ENCODE measurements at regions not wholly inside any gene's neighbourhood (a gene's known extent, or its start where the extent isn't known, plus 50 kb on each side); places are given as distances from the start of the nearest gene placed in this dataset.

- no peaks in the 10 kb centered on the region for H3K27me3 ChIP-seq (replicated peaks in 1 of 7)
- H3K9me3 ChIP-seq = no peaks in the 10 kb centered on the region
- intact Hi-C loops (cut with DNase I; ENCODE audit: low total_unique reads) = no loop called here
- no peak for DNase-seq
- no peaks in the 10 kb centered on the region for H3K36me3 ChIP-seq
- H3K27ac ChIP-seq = no peak overlapping the region
- no peaks in the 10 kb centered on the region for H3K4me1 ChIP-seq
- WGBS, 5 donors = 86 to 92% (median 87%) methylated on average over 4 of the region's 4 CpGs
- TF ChIP-seq CTCF (IDR thresholded peaks at IDR 0.05 in 8 of 11, conservative IDR thresholded peaks at IDR 0.05 in 3 of 11) (no peak), POLR2A (IDR thresholded peaks at IDR 0.05) (no peak), POLR2AphosphoS5 (IDR thresholded peaks at IDR 0.05) (no peak)
- H3K4me3 ChIP-seq = no peak overlapping the region
Measured at GRCh38 chr2:6113786-6114185, 421.6 kb downstream of the SOX11 start.

- H3K27ac ChIP-seq = no peak overlapping the region
- TF ChIP-seq CTCF (IDR thresholded peaks at IDR 0.05 in 8 of 11, conservative IDR thresholded peaks at IDR 0.05 in 3 of 11) (no peak), POLR2A (IDR thresholded peaks at IDR 0.05) (no peak), POLR2AphosphoS5 (IDR thresholded peaks at IDR 0.05) (no peak)
- no peak overlapping the region for H3K4me3 ChIP-seq
- intact Hi-C loops (cut with DNase I; ENCODE audit: low total_unique reads) = no loop called here
- H3K36me3 ChIP-seq = no peaks in the 10 kb centered on the region
- DNase-seq = no peak
- no peaks in the 10 kb centered on the region for H3K9me3 ChIP-seq
- H3K4me1 ChIP-seq = no peaks in the 10 kb centered on the region
- H3K27me3 ChIP-seq (replicated peaks in 1 of 7) = no peaks in the 10 kb centered on the region
- WGBS, 5 donors = 86 to 90% (median 88%) methylated on average over 5 of the region's 5 CpGs
Measured at GRCh38 chr2:6127718-6128117, 435.5 kb downstream of the SOX11 start.

- H3K4me1 ChIP-seq = no peaks in the 10 kb centered on the region
- intact Hi-C loops (cut with DNase I; ENCODE audit: low total_unique reads) = no loop called here
- H3K4me3 ChIP-seq = no peak overlapping the region
- no peaks in the 10 kb centered on the region for H3K36me3 ChIP-seq
- no peak overlapping the region for H3K27ac ChIP-seq
- no peak for DNase-seq
- whole genome bisulfite sequencing, 5 donors = 71 to 81% (median 73%) methylated on average over 3 of the region's 3 CpGs
- H3K9me3 ChIP-seq = peaks cover 0 to 35% (median 13%) of the 10 kb centered on the region in 8 donors
- TF ChIP-seq POLR2AphosphoS5 (IDR thresholded peaks at IDR 0.05) = no peak
- TF ChIP-seq POLR2A (IDR thresholded peaks at IDR 0.05) = no peak
- TF ChIP-seq CTCF (IDR thresholded peaks at IDR 0.05 in 8 of 11, conservative IDR thresholded peaks at IDR 0.05 in 3 of 11) = no peak
- H3K27me3 ChIP-seq (replicated peaks in 1 of 7) = no peaks in the 10 kb centered on the region
Measured at GRCh38 chr2:6139142-6139541, 447.0 kb downstream of the SOX11 start.

GRCh38 chr2:6139916-6140315, 447.7 kb downstream of the SOX11 start:
- H3K9me3 ChIP-seq = peaks cover 0 to 37% (median 18%) of the 10 kb centered on the region in 8 donors
- H3K4me1 ChIP-seq = no peaks in the 10 kb centered on the region
- no peaks in the 10 kb centered on the region for H3K27me3 ChIP-seq (replicated peaks in 1 of 7)
- TF ChIP-seq CTCF (IDR thresholded peaks at IDR 0.05 in 8 of 11, conservative IDR thresholded peaks at IDR 0.05 in 3 of 11) = no peak
- no peak for TF ChIP-seq POLR2AphosphoS5 (IDR thresholded peaks at IDR 0.05)
- TF ChIP-seq POLR2A (IDR thresholded peaks at IDR 0.05) = no peak
- intact Hi-C loops (cut with DNase I; ENCODE audit: low total_unique reads) = no loop called here
- H3K27ac ChIP-seq = no peak overlapping the region
- no peaks in the 10 kb centered on the region for H3K36me3 ChIP-seq
- WGBS, 5 donors = 65 to 84% (median 76%) methylated on average over 1 of the region's 1 CpG
- no peak for DNase-seq
- H3K4me3 ChIP-seq = no peak overlapping the region

Measured in spleen (tissue), 11 donors.